HepG2 (cell line): ENCODE measurements at regions not wholly inside any gene's neighbourhood (a gene's known extent, or its start where the extent isn't known, plus 50 kb on each side); places are given as distances from the start of the nearest gene placed in this dataset.

Source experiments
- ATAC-seq: fragments of 200-7000 bp; cut with Tn5 transposase; 3 replicates; pipeline ENCODE4 v1.9.1; 2020; ENCODE audit warnings: mild to moderate bottlenecking, moderate library complexity
- BruUV-seq: library from RNA; stranded (reverse); fragments of 400-500 nt; replicated peaks from 2 replicates; lab custom pipeline; 2021; lab: Mats Ljungman, UMichigan
- CTCF ChIA-PET: fragments of 300-600 bp; formaldehyde crosslinking; extraction: SDS; loops from one replicate; lab custom pipeline; 2021; ENCODE audit warnings: low total read pairs, inconsistent platforms, low intra/inter-chr PET ratio; lab: Yijun Ruan, JAX
- POLR2A ChIA-PET: fragments of 350-600 bp; sonication (Branson Sonifier 250); formaldehyde crosslinking; loops from one replicate; lab custom pipeline; 2020; ENCODE audit warnings: antibody characterized with exemption, inconsistent platforms; lab: Yijun Ruan, JAX
- DNase-seq: peaks from one replicate; pipeline ENCODE4 v3.0.0-alpha.2; 2015; ENCODE audit warnings: low spot score
- FAIRE-seq: peaks from 3 replicates; lab custom pipeline; 2011; peaks lifted over from hg19 to GRCh38; lab: Jason Lieb, UNC
- H2AFZ ChIP-seq: one replicate; pipeline ENCODE4 v1.6.1; 2011; ENCODE audit warnings: low read length, inconsistent platforms
- H3K27ac ChIP-seq: fragments of 300-600 bp; 3 replicates; pipeline ENCODE4 v1.8.0; 2011; ENCODE audit warnings: mixed run types, mild to moderate bottlenecking, mixed read lengths, low read length, inconsistent platforms; ENCODE audit not compliant: insufficient read depth; ENCODE audit errors: extremely low read length
- H3K27me3 ChIP-seq, 2 experiments: fragments of 200-600 bp in 1 of 2; 2 replicates in 1 of 2; 3 replicates in 1 of 2; pipeline versions ENCODE4 v1.6.0 to v1.8.0; 2011; ENCODE audit warnings: low read length in 2 of 2, mild to moderate bottlenecking in 2 of 2, moderate library complexity in 2 of 2, inconsistent platforms in 1 of 2; ENCODE audit not compliant: insufficient read depth in 2 of 2, control insufficient read depth in 1 of 2
- H3K36me3 ChIP-seq, 2 experiments: fragments of 200-600 bp in 1 of 2; replicated peaks in 1 of 2; 2 replicates in 1 of 2; 3 replicates in 1 of 2; pipeline versions ENCODE4 v1.5.1 to v1.8.0; 2011; ENCODE audit warnings: low read length in 2 of 2, inconsistent platforms in 1 of 2; ENCODE audit not compliant: insufficient read depth in 2 of 2, control insufficient read depth in 1 of 2
- H3K4me1 ChIP-seq: 2 replicates; pipeline ENCODE4 v1.5.1; 2012; ENCODE audit warnings: low read length, inconsistent platforms; ENCODE audit not compliant: insufficient read depth
- H3K4me2 ChIP-seq: 2 replicates; pipeline ENCODE4 v1.6.0; 2011; ENCODE audit warnings: low read depth, low read length, inconsistent platforms
- H3K4me3 ChIP-seq, 3 experiments: fragments of 200-600 bp in 1 of 3; sonication (generic), shearing (Covaris generic) in 1 of 3; replicated peaks in 1 of 3; 2 replicates each; pipeline ENCODE4 v1.5.1; 2011 to 2016; ENCODE audit warnings: low read length in 3 of 3, inconsistent platforms in 2 of 3, low read depth in 2 of 3, mild to moderate bottlenecking in 2 of 3, control low read depth in 1 of 3, mixed read lengths in 1 of 3; ENCODE audit not compliant: insufficient read depth in 1 of 3
- H3K79me2 ChIP-seq: one replicate; pipeline ENCODE4 v1.6.1; 2011; ENCODE audit warnings: low read length, inconsistent platforms; ENCODE audit not compliant: insufficient read depth
- H3K9ac ChIP-seq: 2 replicates; pipeline ENCODE4 v1.6.0; 2011; ENCODE audit warnings: mild to moderate bottlenecking, low read depth, low read length, inconsistent platforms; ENCODE audit not compliant: insufficient read depth
- H3K9me3 ChIP-seq: 2 replicates; pipeline ENCODE4 v1.5.1; 2012; ENCODE audit warnings: mild to moderate bottlenecking, low read length
- H4K20me1 ChIP-seq: 2 replicates; pipeline ENCODE4 v1.6.0; 2011; ENCODE audit warnings: inconsistent platforms, mild to moderate bottlenecking, low read length, moderate library complexity; ENCODE audit not compliant: insufficient read depth
- ARHGAP35 ChIP-seq: sonication (generic); formaldehyde crosslinking; IDR thresholded peaks from 2 replicates; pipeline ENCODE4 v1.9.0; 2022; ENCODE audit warnings: mild to moderate bottlenecking, inconsistent platforms, moderate library complexity, missing genetic modification reagents, borderline replicate concordance
- CCDC6 ChIP-seq: sonication (generic); formaldehyde crosslinking; IDR thresholded peaks from 2 replicates; pipeline ENCODE4 v1.8.1; 2022; ENCODE audit warnings: mild to moderate bottlenecking, missing genetic modification reagents, moderate library complexity
- HNF1B ChIP-seq: sonication (generic); formaldehyde crosslinking; IDR thresholded peaks from 2 replicates; pipeline ENCODE4 v1.5.1; 2020; ENCODE audit warnings: mild to moderate bottlenecking, moderate library complexity, missing genetic modification reagents
- NCOA1 ChIP-seq: sonication (generic); formaldehyde crosslinking; IDR thresholded peaks from 2 replicates; pipeline ENCODE4 v1.9.0; 2021; ENCODE audit warnings: missing genetic modification reagents
- PRPF4 ChIP-seq: fragments of 200-400 bp; formaldehyde crosslinking; IDR thresholded peaks from 2 replicates; pipeline ENCODE4 v1.6.1; 2016; ENCODE audit warnings: low read length, low read depth; ENCODE audit not compliant: poor library complexity, severe bottlenecking
- TEAD3 ChIP-seq: optimal IDR thresholded peaks from 2 replicates; pipeline ENCODE3; 2016; ENCODE audit warnings: borderline replicate concordance
- XRCC5 ChIP-seq: fragments of 200-400 bp; formaldehyde crosslinking; optimal IDR thresholded peaks from 2 replicates; pipeline ENCODE3; 2017; ENCODE audit warnings: mild to moderate bottlenecking, low read length
- ZEB1 ChIP-seq: IDR thresholded peaks from 2 replicates; pipeline ENCODE4 v1.6.1; 2012; ENCODE audit warnings: mild to moderate bottlenecking, low read depth, inconsistent platforms; ENCODE audit not compliant: insufficient replicate concordance
- ZNF510 ChIP-seq: sonication (generic); formaldehyde crosslinking; IDR thresholded peaks from 2 replicates; pipeline ENCODE4 v1.4.0; 2020; ENCODE audit warnings: low read depth, mild to moderate bottlenecking, missing genetic modification reagents
- ZNF589 ChIP-seq: sonication (generic); formaldehyde crosslinking; conservative IDR thresholded peaks from 2 replicates; pipeline ENCODE4 v1.8.0; 2022; ENCODE audit warnings: mild to moderate bottlenecking, moderate library complexity, missing genetic modification reagents
- ZNF605 ChIP-seq: sonication (generic); formaldehyde crosslinking; IDR thresholded peaks from 2 replicates; pipeline ENCODE4 v1.8.0; 2022; ENCODE audit warnings: mild to moderate bottlenecking, missing genetic modification reagents
- ZNF7 ChIP-seq: IDR thresholded peaks from 2 replicates; pipeline ENCODE4 v1.6.1; 2016; ENCODE audit warnings: missing biosample characterization, missing genetic modification reagents
- WGBS: methylation state at CpG from one replicate; pipeline ENCODE4 v1.1.6; 2017; ENCODE audit warnings: low lambda C conversion rate; 5-methylcytosine and 5-hydroxymethylcytosine counted together
- in situ Hi-C: cut with HindIII; loops from 2 replicates; pipeline ENCODE4 v1.10.0; 2017; ENCODE audit warnings: low pct_unique_long_range_greater_than_20kb; ENCODE audit not compliant: extremely low pct_ligation_motif_present
- intact Hi-C: fragments of 100-400 bp; cut with micrococcal nuclease; formaldehyde crosslinking; loops from one replicate; pipeline ENCODE4 v1.10.0; 2022; ENCODE audit not compliant: unreplicated experiment
- TF ChIP-seq, protein P1 (sequence below): sonication (generic); formaldehyde crosslinking; IDR thresholded peaks from 2 replicates; pipeline ENCODE4 v1.5.0; 2020; ENCODE audit warnings: mild to moderate bottlenecking, missing genetic modification reagents, borderline replicate concordance
- TF ChIP-seq, protein P2 (sequence below): IDR thresholded peaks from 2 replicates; pipeline ENCODE4 v1.6.1; 2012; ENCODE audit warnings: inconsistent platforms

DNA sequence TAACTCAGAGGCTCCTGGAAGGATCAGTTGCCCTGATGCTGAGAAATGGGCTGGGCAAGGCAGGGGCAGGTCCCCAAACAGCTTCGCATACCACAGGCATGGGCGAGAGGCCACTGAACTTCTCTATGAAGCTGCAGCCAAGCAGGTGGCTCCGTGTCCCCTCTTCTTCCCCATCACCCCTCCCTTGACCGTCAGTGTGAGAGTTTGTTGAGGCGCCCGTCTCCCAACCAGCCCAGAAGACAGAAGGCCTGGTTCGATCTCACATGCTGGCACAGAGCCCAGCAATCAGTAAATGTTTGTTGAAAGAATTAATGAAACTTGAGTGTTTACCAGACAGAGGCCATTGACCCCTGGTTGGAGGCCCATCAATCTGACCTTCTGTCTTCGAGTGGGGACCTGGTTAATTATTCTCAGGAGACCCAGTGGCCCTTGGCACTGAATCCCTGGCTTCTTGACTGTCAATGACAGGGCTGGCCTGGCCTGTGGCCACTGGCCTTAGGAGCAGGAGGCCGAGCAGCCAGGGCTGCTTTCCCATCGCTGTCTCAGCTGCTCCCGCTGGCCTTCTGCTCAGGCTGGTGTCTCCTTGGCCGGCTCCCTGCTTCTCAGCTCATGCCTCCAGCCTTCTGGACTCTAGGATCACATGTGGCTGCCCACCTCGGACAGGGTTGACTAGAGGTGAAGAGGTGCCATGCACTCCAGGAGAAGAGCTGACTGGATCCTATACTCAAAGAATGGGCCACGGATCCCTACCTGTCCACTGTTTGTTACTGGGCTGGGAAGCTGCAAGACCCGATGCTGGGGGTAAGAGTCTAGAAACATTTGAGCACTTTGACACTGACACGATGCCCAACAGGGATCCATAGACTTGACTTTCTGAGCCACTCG, 113.4 kb downstream of the ASB7 start:
- 7% methylated on average over 15 of the region's 17 CpGs for WGBS
- in situ Hi-C loops, result no loop called here
- peak; percentile 93 for ATAC-seq
- Histone ChIP-seq H3K4me3 (peak overlapping the region in 1 of 3 experiments; percentile 11; a peak in 1 of 6 replicates), H3K27ac (no peak overlapping the region), H3K4me2 (peak overlapping the region; percentile 52), H3K79me2 (no peaks in the 10 kb centered on the region), H3K9me3 (no peaks in the 10 kb centered on the region), H3K36me3 (no peaks in the 10 kb centered on the region), H4K20me1 (peaks cover 27% of the 10 kb centered on the region), H2AFZ (no peak overlapping the region), H3K4me1 (peaks cover 44% of the 10 kb centered on the region), H3K9ac (0 out of 2 replicates have a peak overlapping the region, but pooled peaks have one; percentile 3), H3K27me3 (peaks cover 0 to 59% of the 10 kb centered on the region in 2 experiments; a peak in 4 of 5 replicates)
- DNase-seq, result peak; percentile 94
- no TSS peak for BruUV-seq
- FAIRE-seq, result peak; percentile 98
- ChIA-PET POLR2A (no interaction called here), CTCF (no interaction called here)
- intact Hi-C loops, result no loop called here
- TF ChIP-seq ARHGAP35 (no peak), ZNF510 (CRISPR knock-in tag) (no peak), CCDC6 (peak; percentile 86), TEAD3 (peak; percentile 60), NCOA1 (CRISPR knock-in tag) (no peak), XRCC5 (peak; percentile 41), PRPF4 (no peak), ZNF7 (CRISPR knock-in tag) (no peak), ZNF605 (CRISPR knock-in tag) (no peak), ZNF589 (CRISPR knock-in tag) (no peak), HNF1B (peak; percentile 99), ZEB1 (peak; percentile 43)
- TF ChIP-seq, protein P1, sequence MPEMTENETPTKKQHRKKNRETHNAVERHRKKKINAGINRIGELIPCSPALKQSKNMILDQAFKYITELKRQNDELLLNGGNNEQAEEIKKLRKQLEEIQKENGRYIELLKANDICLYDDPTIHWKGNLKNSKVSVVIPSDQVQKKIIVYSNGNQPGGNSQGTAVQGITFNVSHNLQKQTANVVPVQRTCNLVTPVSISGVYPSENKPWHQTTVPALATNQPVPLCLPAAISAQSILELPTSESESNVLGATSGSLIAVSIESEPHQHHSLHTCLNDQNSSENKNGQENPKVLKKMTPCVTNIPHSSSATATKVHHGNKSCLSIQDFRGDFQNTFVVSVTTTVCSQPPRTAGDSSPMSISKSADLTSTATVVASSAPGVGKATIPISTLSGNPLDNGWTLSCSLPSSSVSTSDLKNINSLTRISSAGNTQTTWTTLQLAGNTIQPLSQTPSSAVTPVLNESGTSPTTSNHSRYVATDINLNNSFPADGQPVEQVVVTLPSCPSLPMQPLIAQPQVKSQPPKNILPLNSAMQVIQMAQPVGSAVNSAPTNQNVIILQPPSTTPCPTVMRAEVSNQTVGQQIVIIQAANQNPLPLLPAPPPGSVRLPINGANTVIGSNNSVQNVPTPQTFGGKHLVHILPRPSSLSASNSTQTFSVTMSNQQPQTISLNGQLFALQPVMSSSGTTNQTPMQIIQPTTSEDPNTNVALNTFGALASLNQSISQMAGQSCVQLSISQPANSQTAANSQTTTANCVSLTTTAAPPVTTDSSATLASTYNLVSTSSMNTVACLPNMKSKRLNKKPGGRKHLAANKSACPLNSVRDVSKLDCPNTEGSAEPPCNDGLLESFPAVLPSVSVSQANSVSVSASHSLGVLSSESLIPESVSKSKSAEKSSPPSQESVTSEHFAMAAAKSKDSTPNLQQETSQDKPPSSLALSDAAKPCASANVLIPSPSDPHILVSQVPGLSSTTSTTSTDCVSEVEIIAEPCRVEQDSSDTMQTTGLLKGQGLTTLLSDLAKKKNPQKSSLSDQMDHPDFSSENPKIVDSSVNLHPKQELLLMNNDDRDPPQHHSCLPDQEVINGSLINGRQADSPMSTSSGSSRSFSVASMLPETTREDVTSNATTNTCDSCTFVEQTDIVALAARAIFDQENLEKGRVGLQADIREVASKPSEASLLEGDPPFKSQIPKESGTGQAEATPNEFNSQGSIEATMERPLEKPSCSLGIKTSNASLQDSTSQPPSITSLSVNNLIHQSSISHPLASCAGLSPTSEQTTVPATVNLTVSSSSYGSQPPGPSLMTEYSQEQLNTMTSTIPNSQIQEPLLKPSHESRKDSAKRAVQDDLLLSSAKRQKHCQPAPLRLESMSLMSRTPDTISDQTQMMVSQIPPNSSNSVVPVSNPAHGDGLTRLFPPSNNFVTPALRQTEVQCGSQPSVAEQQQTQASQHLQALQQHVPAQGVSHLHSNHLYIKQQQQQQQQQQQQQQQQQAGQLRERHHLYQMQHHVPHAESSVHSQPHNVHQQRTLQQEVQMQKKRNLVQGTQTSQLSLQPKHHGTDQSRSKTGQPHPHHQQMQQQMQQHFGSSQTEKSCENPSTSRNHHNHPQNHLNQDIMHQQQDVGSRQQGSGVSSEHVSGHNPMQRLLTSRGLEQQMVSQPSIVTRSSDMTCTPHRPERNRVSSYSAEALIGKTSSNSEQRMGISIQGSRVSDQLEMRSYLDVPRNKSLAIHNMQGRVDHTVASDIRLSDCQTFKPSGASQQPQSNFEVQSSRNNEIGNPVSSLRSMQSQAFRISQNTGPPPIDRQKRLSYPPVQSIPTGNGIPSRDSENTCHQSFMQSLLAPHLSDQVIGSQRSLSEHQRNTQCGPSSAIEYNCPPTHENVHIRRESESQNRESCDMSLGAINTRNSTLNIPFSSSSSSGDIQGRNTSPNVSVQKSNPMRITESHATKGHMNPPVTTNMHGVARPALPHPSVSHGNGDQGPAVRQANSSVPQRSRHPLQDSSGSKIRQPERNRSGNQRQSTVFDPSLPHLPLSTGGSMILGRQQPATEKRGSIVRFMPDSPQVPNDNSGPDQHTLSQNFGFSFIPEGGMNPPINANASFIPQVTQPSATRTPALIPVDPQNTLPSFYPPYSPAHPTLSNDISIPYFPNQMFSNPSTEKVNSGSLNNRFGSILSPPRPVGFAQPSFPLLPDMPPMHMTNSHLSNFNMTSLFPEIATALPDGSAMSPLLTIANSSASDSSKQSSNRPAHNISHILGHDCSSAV, result no peak
- TF ChIP-seq, protein P2, sequence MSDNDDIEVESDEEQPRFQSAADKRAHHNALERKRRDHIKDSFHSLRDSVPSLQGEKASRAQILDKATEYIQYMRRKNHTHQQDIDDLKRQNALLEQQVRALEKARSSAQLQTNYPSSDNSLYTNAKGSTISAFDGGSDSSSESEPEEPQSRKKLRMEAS, result peak; percentile 30; the same call in 1 of the 2 replicates
